GM12878 (cell line): ENCODE measurements at regions not wholly inside any gene's neighbourhood (a gene's known extent, or its start where the extent isn't known, plus 50 kb on each side); places are given as distances from the start of the nearest gene placed in this dataset.

ENCODE experiments used
- ATAC-seq: fragments of 200-7000 bp; cut with Tn5 transposase; 3 replicates; pipeline ENCODE4 v1.9.1; 2020; ENCODE audit warnings: mild to moderate bottlenecking, moderate library complexity
- BruUV-seq: library from RNA; stranded (reverse); fragments of 400-500 nt; replicated peaks from 2 replicates; lab custom pipeline; 2021; lab: Mats Ljungman, UMichigan
- CTCF ChIA-PET: fragments of 300-600 bp; sonication (Branson Sonifier 250); formaldehyde crosslinking; extraction: SDS; loops from one replicate; lab custom pipeline; 2021; ENCODE audit warnings: inconsistent platforms; lab: Yijun Ruan, JAX
- POLR2A ChIA-PET: fragments of 350-600 bp; formaldehyde crosslinking; extraction: SDS; loops from one replicate; lab custom pipeline; 2021; ENCODE audit warnings: inconsistent platforms; lab: Charles Lee
- RAD21 ChIA-PET: fragments of 300-600 bp; sonication (Branson Sonifier 250); formaldehyde crosslinking; loops from one replicate; lab custom pipeline; 2023; ENCODE audit warnings: antibody characterized with exemption; ENCODE audit not compliant: unreplicated experiment; lab: Charles Lee
- SMC1A ChIA-PET: fragments of 300-600 bp; sonication (Branson Sonifier 250); formaldehyde crosslinking; loops from one replicate; lab custom pipeline; 2023; ENCODE audit not compliant: unreplicated experiment, uncharacterized antibody; lab: Charles Lee
- DNase-seq: peaks from one replicate; pipeline ENCODE4 v3.0.0-alpha.2; 2011; ENCODE audit warnings: low read depth, low spot score
- FAIRE-seq: peaks from 3 replicates; lab custom pipeline; 2011; peaks lifted over from hg19 to GRCh38; lab: Jason Lieb, UNC
- H2AFZ ChIP-seq: 2 replicates; pipeline ENCODE4 v1.6.0; 2011; ENCODE audit warnings: low read depth, low read length, control low read depth; ENCODE audit not compliant: control insufficient read depth
- H3K27ac ChIP-seq: 2 replicates; pipeline ENCODE4 v1.5.1; 2011; ENCODE audit warnings: control low read depth; ENCODE audit not compliant: control insufficient read depth, insufficient read depth
- H3K27me3 ChIP-seq, 2 experiments: replicated peaks in 1 of 2; 2 replicates each; pipeline versions ENCODE4 v1.6.0 to v1.6.1; 2011; ENCODE audit warnings: low read length in 1 of 2; ENCODE audit not compliant: control insufficient read depth in 2 of 2, insufficient read depth in 2 of 2
- H3K36me3 ChIP-seq, 2 experiments: 2 replicates each; pipeline ENCODE4 v1.5.1; 2011; ENCODE audit warnings: low read length in 1 of 2; ENCODE audit not compliant: control insufficient read depth in 2 of 2, insufficient read depth in 2 of 2
- H3K4me1 ChIP-seq: 2 replicates; pipeline ENCODE4 v1.6.1; 2011; ENCODE audit warnings: mild to moderate bottlenecking, low read length, moderate library complexity, mixed read lengths; ENCODE audit not compliant: control insufficient read depth, insufficient read depth
- H3K4me2 ChIP-seq: 2 replicates; pipeline ENCODE4 v1.6.0; 2011; ENCODE audit warnings: control low read depth; ENCODE audit not compliant: control insufficient read depth, insufficient read depth
- H3K4me3 ChIP-seq: fragments of 200-600 bp; sonication (generic); 2 replicates; pipeline ENCODE4 v1.5.1; 2016
- H3K79me2 ChIP-seq: 2 replicates; pipeline ENCODE4 v1.6.0; 2011; ENCODE audit warnings: low read length; ENCODE audit not compliant: control insufficient read depth, insufficient read depth
- H3K9ac ChIP-seq: 2 replicates; pipeline ENCODE4 v1.8.0; 2011; ENCODE audit warnings: low read length, control low read depth, mixed read lengths; ENCODE audit not compliant: control insufficient read depth, insufficient read depth
- H3K9me3 ChIP-seq: replicated peaks from 3 replicates; pipeline ENCODE4 v1.5.1; 2011; ENCODE audit warnings: mild to moderate bottlenecking, low read length; ENCODE audit not compliant: control insufficient read depth, insufficient read depth
- H4K20me1 ChIP-seq: 2 replicates; pipeline ENCODE4 v1.6.0; 2011; ENCODE audit not compliant: control insufficient read depth, insufficient read depth
- BHLHE40 ChIP-seq, 2 experiments: fragments of 450-650 bp in 1 of 2; IDR thresholded peaks; 2 replicates each; pipeline ENCODE4 v1.6.1; 2011 to 2017; ENCODE audit warnings: low read depth in 2 of 2, borderline replicate concordance in 1 of 2, improper control_type of control experiment in 1 of 2, low read length in 1 of 2, mild to moderate bottlenecking in 1 of 2
- CHD4 ChIP-seq: fragments of 200-600 bp; sonication (generic); IDR thresholded peaks from 2 replicates; pipeline ENCODE4 v1.6.1; 2016; ENCODE audit warnings: mild to moderate bottlenecking
- CREM ChIP-seq: IDR thresholded peaks from 2 replicates; pipeline ENCODE4 v1.6.1; 2014; ENCODE audit warnings: antibody characterized with exemption, low read depth
- FOS ChIP-seq: IDR thresholded peaks from 3 replicates; pipeline ENCODE4 v1.6.1; 2011; ENCODE audit warnings: borderline replicate concordance; ENCODE audit not compliant: insufficient read length; ENCODE audit errors: extremely low read depth
- IKZF2 ChIP-seq, 2 experiments: fragments of 450-650 bp; IDR thresholded peaks; 2 replicates each; pipeline ENCODE4 v1.6.1; 2017; ENCODE audit warnings: mild to moderate bottlenecking in 2 of 2, moderate library complexity in 2 of 2
- JUNB ChIP-seq: IDR thresholded peaks from 2 replicates; pipeline ENCODE4 v1.6.1; 2016; ENCODE audit warnings: antibody characterized with exemption, mild to moderate bottlenecking
- MTA2 ChIP-seq: fragments of 450-650 bp; IDR thresholded peaks from 2 replicates; pipeline ENCODE4 v1.6.1; 2016; ENCODE audit warnings: low read depth, mild to moderate bottlenecking, moderate library complexity
- MYB ChIP-seq: fragments of 150-350 bp; IDR thresholded peaks from 2 replicates; pipeline ENCODE4 v1.6.1; 2014; ENCODE audit warnings: mild to moderate bottlenecking, low read depth, low read length, borderline replicate concordance
- NR2F1 ChIP-seq: fragments of 450-650 bp; conservative IDR thresholded peaks from 2 replicates; pipeline ENCODE4 v1.6.1; 2017; ENCODE audit warnings: mild to moderate bottlenecking
- POLR2AphosphoS5 ChIP-seq: IDR thresholded peaks from 2 replicates; pipeline ENCODE4 v1.6.1; 2011; ENCODE audit warnings: mild to moderate bottlenecking, low read length, inconsistent platforms
- SMARCA5 ChIP-seq: fragments of 450-650 bp; IDR thresholded peaks from 2 replicates; pipeline ENCODE4 v1.6.1; 2017; ENCODE audit warnings: mild to moderate bottlenecking
- SUZ12 ChIP-seq: fragments of 200-600 bp; sonication (generic); IDR thresholded peaks from one replicate; pipeline ENCODE4 v1.6.1; 2018; ENCODE audit warnings: antibody characterized with exemption, mild to moderate bottlenecking; ENCODE audit not compliant: unreplicated experiment
- ZNF24 ChIP-seq: fragments of 450-650 bp; IDR thresholded peaks from 2 replicates; pipeline ENCODE4 v1.6.1; 2017; ENCODE audit warnings: antibody characterized with exemption, mild to moderate bottlenecking
- ZNF384 ChIP-seq: IDR thresholded peaks from 2 replicates; pipeline ENCODE4 v1.6.1; 2012; ENCODE audit warnings: low read depth, mild to moderate bottlenecking, low read length, improper control_type of control experiment, borderline replicate concordance
- ZZZ3 ChIP-seq: IDR thresholded peaks from 2 replicates; pipeline ENCODE4 v1.6.1; 2011; ENCODE audit warnings: low read depth; ENCODE audit not compliant: control insufficient read depth, insufficient read length
- WGBS: methylation state at CpG from one replicate; pipeline ENCODE4 v1.1.6; 2016; ENCODE audit warnings: low lambda C conversion rate; ENCODE audit not compliant: insufficient replicate concordance, insufficient coverage; ENCODE audit errors: missing lambda C conversion rate; 5-methylcytosine and 5-hydroxymethylcytosine counted together
- in situ Hi-C: fragments of 300-500 bp; cut with MboI; formaldehyde crosslinking; loops from 9 replicates; pipeline ENCODE4 v1.14.3; 2018; ENCODE audit warnings: mixed read lengths
- intact Hi-C: fragments of 100-400 bp; cut with micrococcal nuclease; formaldehyde crosslinking; loops from one replicate; pipeline ENCODE4 v1.14.2; 2022; ENCODE audit not compliant: unreplicated experiment
- TF ChIP-seq, protein P1 (sequence below): IDR thresholded peaks from 2 replicates; pipeline ENCODE4 v1.6.1; 2011; ENCODE audit warnings: low read depth, low read length, improper control_type of control experiment, borderline replicate concordance
- TF ChIP-seq, protein P2 (sequence below): IDR thresholded peaks from 2 replicates; pipeline ENCODE4 v1.6.1; 2011; ENCODE audit warnings: mild to moderate bottlenecking, low read depth, low read length, moderate library complexity; ENCODE audit not compliant: insufficient replicate concordance
- TF ChIP-seq, protein P3 (sequence below): IDR thresholded peaks from 2 replicates; pipeline ENCODE4 v1.6.1; 2012; ENCODE audit warnings: low read depth, low read length, improper control_type of control experiment

DNA sequence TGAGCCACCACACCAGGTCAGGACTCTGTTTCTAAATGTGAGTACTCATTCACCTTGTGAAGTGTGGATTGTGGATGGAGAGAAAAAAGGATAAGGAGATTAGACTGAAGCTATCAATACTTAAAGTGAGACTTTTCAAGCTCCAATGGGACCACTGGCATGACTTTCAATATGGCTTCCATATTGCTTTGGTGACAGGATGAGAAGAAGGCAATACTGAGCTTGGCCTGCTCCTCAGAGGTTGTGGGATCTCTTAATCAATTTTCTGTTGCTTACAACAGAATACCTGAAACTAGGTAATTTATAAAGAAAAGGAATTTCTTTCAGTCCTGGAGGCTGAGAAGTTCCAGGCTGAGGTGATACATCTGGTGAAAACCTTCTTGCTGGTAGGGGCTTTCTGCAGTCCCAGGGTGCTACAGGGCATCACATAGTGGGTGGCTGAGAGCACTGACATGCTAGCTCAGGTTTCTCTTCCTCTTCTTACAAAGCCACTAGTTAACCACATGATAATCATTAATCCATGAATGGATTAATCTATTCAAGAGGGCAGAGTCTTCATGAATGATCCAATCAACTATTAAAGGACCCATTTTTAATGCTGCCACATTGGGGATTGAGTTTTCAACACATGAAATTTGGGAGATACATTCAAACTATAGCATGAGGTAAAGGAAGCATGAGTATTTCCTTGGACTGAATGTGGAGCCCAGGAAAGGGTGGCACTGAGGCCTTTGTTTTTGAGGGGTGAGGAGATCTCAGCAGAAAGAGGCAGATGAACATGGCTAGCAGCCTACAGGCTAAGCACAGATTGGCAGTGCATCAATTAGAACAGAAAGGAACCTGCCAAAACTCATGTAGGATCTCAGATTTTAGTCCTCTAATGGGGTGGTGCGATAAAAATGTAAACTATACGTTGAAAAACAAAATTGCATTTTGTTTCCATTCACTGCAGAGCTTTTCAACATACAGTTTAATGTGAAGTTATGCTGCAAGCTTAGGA lies 274.5 kb downstream of the PIK3C3 start:
- intact Hi-C loops (loop anchor here (1.0 kb wide), 1 partner anchor 39 kb away; no protein-coding TSS in a partner anchor), in situ Hi-C loops (no loop called here)
- POLR2A ChIA-PET = interaction anchor here (1.0 to 3.2 kb wide), 4 partner anchors 11 to 44 kb away, joined by 4 to 26 read pairs (median 6); no protein-coding TSS in a partner anchor
- Histone ChIP-seq H3K4me1 (no peaks in the 10 kb centered on the region), H3K4me2 (no peak overlapping the region), H3K9me3 (no peaks in the 10 kb centered on the region), H3K79me2 (no peaks in the 10 kb centered on the region), H3K4me3 (no peak overlapping the region), H2AFZ (no peak overlapping the region), H4K20me1 (no peaks in the 10 kb centered on the region), H3K27me3 (no peaks in the 10 kb centered on the region), H3K9ac (no peak overlapping the region), H3K27ac (no peak overlapping the region), H3K36me3 (no peaks in the 10 kb centered on the region)
- RAD21 ChIA-PET = interaction anchor here (0.8 to 6.7 kb wide), 16 partner anchors 22 to 234 kb away, joined by 3 to 95 read pairs (median 4); no protein-coding TSS in a partner anchor
- BruUV-seq = no TSS peak
- 25% methylated on average over 2 of the region's 2 CpGs for WGBS
- SMC1A ChIA-PET = interaction anchor here (0.9 to 5.8 kb wide), 28 partner anchors 10 to 238 kb away, joined by 3 to 72 read pairs (median 5); no protein-coding TSS in a partner anchor
- ATAC-seq = peak; percentile 98
- CTCF ChIA-PET = interaction anchor here (0.6 to 3.3 kb wide), 13 partner anchors 10 to 116 kb away, joined by 3 to 17 read pairs (median 4); no protein-coding TSS in a partner anchor
- FAIRE-seq = peak; percentile 80
- DNase-seq = peak; percentile 63
- TF ChIP-seq SUZ12 = no peak
- peak; percentile 56; the same call in 1 of the 2 replicates for TF ChIP-seq SMARCA5
- TF ChIP-seq JUNB = no peak
- 0 out of 2 replicates have a peak, but pooled peaks have one; percentile 14 for TF ChIP-seq CREM
- TF ChIP-seq, protein P1, sequence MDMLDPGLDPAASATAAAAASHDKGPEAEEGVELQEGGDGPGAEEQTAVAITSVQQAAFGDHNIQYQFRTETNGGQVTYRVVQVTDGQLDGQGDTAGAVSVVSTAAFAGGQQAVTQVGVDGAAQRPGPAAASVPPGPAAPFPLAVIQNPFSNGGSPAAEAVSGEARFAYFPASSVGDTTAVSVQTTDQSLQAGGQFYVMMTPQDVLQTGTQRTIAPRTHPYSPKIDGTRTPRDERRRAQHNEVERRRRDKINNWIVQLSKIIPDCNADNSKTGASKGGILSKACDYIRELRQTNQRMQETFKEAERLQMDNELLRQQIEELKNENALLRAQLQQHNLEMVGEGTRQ = no peak
- TF ChIP-seq NR2F1 = no peak
- no peak for TF ChIP-seq POLR2AphosphoS5
- no peak for TF ChIP-seq ZZZ3
- no peak for TF ChIP-seq CHD4
- TF ChIP-seq ZNF24 = no peak
- no peak; a peak in 1 of 4 replicates for TF ChIP-seq BHLHE40 (IDR thresholded peaks at IDR 0.05; ENCODE audit: borderline replicate concordance in 1 of 2, low read depth in 2 of 2, low read length in 1 of 2)
- TF ChIP-seq, protein P2, sequence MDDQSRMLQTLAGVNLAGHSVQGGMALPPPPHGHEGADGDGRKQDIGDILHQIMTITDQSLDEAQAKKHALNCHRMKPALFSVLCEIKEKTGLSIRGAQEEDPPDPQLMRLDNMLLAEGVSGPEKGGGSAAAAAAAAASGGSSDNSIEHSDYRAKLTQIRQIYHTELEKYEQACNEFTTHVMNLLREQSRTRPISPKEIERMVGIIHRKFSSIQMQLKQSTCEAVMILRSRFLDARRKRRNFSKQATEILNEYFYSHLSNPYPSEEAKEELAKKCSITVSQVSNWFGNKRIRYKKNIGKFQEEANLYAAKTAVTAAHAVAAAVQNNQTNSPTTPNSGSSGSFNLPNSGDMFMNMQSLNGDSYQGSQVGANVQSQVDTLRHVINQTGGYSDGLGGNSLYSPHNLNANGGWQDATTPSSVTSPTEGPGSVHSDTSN = no peak
- no peak for TF ChIP-seq FOS
- TF ChIP-seq MYB = no peak
- TF ChIP-seq, protein P3, sequence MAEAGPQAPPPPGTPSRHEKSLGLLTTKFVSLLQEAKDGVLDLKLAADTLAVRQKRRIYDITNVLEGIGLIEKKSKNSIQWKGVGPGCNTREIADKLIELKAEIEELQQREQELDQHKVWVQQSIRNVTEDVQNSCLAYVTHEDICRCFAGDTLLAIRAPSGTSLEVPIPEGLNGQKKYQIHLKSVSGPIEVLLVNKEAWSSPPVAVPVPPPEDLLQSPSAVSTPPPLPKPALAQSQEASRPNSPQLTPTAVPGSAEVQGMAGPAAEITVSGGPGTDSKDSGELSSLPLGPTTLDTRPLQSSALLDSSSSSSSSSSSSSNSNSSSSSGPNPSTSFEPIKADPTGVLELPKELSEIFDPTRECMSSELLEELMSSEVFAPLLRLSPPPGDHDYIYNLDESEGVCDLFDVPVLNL = no peak
- TF ChIP-seq IKZF2 (IDR thresholded peaks at IDR 0.05) = peak; percentile 68 to 81
- peak; percentile 78 for TF ChIP-seq MTA2
- no peak for TF ChIP-seq ZNF384
